ENCODE measurements at regions not wholly inside any gene's neighbourhood (a gene's known extent, or its start where the extent isn't known, plus 50 kb on each side); places are given as distances from the start of the nearest gene placed in this dataset.

DNA sequence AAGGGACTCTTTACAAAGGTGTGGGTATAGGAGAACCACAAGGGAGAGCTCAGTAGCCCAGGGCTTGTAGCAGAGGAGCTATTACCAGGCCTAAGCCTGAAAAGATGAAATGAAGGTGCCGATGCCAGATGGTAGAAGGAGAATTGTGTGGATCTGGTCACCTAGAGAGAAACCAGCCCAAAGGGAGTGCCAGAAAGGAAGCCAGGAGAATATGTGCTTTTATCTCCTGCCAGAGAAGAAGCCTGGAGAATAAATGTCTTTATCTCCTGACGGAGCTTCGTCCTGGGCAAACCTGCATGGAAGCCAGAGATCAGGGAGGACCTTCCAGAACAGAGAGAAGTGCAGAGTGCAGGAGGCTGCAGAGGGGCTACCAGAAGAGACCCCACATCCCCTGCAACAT, 142.6 kb downstream of the MED10 start:
- DNase-seq, result no peak

DNA sequence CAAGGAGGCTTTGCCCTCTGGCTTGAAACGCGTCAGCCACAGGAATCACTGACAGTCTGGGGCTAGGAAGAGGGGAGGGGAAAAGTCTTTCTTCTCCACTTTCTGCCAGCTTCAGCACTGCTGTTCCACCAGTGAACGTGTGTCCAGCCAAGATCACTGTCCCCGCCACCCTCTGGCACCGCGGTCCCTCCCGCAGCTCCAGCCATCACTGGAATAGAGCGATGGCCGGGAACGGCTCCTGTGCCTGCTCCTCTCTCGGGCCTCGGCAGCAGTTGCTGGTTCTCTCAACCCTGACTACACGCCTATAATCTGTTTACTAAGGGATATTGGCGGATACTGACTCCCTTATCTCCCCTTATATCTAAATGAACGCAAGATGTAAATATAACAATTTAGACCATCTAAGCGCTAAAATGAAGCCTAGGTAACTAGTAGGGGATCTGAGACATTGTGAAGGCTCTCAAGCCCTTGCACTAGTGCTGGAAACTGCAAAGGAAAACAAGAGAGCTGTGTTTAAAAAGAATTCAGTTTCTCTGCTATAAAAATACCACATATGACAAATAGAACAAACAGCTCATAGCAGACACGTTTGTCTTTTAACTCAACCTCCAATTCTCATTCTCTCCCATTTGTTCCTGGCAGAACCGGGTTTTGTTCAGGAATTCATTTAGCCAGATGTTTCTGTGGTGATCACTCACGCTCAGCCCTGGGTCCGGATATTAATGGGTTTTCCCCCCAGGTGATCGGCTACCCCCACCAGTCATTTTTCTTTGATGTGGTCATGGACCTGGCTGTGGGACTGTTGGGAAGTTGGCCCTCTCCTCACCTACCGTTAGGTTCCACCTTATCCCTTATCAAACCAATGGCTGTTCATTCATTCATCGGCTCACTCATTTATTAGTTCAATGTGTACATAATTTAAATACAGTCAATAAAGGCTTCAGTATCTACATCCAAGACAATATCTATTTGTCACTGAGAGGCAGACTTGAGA, 149.8 kb downstream of the MED10 start:
- peak; percentile 20 for DNase-seq

DNA sequence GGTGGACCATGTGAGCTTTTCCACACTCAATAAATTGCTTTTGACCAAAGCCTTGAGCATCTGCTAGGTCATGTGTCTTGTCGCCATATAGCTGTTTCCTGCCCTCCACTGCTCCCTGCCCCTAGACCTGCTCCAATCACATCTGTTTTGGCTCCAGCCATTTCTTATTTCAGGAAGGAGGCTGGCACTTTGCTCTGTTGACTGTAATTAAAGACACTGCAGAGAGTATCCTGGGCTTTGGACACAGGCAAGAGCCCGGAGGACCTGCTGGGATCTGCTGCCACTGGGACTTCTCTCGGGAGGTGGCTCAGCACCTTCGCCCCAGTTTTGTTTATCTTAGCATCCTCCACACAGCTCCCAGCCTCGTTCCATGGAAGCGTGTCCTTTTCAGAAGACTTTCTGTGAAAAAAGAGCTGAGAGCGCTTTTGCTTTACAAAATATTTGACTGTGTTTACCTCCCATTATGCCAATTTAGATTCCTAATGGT, 153.2 kb downstream of the MED10 start:
- DNase-seq, result no peak

DNA sequence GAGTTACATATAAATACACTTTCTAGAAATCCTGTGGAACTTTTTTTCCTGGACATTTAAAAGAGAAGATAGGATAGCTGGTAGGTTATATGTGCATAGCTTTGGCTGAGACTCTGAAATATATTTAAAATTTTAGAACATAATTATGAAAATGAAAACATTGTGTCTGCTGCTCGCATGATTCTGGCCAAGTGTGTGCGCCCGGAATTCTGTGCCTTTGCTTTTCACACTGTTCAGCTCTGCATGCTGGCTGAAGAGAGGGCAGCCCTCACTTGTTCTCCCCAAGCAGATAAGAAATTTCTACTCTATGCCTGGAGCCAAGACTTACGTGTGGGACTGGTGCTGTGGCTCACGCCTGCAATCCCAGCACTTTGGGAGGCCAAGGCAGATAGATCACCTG, 153.9 kb downstream of the MED10 start:
- no peak for DNase-seq

DNA sequence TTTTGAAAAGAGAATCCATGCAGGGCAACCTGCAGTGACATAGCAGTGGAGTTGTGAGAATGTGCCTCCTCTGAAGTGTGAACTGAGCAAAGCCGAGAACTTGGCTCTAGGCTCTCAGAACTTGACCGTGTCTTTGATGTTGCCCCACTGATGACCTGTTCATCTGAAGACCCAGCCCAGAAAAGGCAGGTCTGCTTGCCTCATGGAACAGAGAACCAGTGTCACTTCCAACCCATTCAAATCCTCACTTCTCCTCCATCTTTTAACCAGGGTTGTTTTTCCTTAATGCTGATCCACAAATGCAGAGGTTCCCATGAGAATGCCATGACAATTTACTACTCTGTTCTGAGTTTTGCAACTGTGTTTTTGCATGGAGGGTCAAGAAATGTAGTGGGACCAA, 155.4 kb downstream of the MED10 start:
- DNase-seq, result no peak

DNA sequence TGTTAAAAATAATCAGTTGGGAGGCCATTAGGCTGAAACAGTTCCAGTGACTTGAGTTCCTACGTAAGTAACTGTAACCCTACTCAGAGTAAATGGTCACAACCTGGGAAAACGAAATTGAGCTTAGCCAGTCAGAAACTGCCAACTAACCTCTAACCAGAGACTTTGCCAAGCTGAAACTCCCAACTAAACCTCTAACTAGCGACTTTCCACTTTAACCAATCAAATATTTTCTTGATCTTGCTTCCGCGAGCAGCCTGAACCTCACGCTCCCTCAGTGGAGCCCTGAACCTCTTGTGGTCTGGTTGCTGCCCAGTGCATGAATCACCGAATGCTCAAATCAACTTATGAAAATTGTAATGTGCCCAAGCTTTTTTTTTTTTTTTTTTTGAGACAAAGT, 156.2 kb downstream of the MED10 start:
- no peak for DNase-seq

DNA sequence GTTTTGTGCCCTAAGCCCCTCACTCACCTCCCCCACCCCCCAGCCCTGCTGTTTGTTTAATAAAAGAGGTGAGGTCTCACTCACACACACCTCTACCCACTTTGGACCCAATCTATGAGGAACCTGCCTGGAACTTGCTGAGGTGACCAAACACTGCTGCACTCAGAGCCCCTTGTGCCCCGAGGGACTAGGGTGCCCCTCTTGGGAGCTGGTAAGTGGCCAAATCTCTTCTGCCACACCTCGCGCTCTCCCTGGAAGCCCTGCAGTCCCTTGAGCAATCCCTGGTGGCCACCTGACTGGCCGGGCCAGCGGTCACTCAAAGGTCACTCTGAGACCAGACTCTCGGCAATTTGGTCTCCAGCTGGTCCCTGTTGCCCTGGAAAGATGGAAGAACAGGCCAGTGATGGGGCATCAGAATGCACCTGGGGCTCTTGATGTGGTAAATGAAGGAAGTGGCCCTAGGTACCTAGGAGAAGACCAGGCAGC, 157.2 kb downstream of the MED10 start:
- no peak for DNase-seq

DNA sequence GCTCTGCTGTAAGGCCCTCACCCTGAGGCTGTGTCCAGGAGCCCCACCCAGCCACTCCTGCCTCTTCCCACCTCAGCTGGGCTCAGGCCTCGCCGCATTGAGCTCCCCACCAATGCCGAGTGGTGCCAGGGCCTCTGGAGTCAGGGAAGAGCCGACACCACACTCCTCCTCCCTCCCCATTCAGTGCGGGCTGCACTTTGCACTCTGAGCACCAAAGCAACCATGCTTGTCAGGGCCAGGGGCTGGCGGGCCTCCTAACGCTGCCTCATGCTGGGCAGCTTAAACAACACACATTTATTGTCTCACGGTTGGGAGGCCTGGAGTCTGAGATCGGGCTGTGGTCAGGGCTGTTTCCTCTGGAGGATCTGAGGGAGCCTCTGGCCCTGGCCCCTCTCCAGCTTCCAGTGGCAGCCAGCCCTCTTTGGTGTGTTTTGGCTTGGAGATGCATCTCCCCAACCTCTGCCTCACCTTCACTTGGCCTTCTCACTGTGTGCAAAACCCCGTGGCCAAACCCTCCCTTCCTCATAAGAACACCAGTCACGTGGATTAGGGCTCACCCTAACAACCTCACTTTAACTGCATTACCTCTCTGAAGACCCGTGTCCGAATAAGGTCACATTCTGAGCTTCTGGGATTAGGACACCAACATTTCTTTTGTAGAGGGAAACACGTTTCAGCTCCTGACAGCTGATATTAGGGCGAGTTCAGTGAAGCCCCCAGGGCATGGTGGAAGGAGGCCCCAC, 157.8 kb downstream of the MED10 start:
- DNase-seq, result no peak

DNA sequence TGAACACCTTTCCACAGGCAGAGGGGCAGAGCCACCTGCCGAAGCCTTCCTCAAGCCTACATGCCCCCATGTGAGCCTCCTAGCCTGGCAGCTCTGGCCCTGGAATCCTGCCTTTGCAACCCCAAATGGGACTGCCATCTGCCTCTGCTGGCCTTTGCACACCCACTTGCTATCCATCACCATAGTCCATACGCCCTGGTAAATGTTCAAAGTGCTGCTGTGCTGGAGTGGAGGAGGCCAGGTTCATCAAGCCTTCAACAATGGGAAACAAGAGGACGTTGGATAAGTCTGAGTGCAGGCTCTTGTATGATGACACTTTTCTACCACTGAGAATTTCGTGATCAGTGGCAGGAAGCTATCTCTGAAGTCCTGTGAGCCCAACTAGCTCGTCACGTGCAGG, 159.8 kb downstream of the MED10 start:
- DNase-seq, result no peak

DNA sequence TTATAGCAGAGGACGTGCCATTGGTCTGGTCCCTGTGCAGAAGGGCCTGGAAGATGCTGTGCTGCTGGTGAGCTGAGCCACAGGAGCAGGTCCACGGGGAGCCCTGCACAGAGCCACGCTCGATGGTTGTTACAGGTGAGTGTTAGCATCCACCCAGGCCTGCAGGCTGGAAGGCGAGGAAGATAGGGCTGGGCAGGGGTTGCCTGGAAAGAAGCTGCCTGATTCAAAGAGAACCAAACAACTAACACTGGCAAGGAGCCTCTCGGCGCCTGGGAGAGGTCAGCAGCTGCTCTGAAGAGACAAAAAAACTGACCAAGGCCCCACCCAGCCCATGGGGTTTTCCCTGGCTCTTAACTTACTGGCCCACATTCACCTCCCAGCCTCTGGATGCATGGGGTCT, 160.2 kb downstream of the MED10 start:
- DNase-seq, result no peak

DNA sequence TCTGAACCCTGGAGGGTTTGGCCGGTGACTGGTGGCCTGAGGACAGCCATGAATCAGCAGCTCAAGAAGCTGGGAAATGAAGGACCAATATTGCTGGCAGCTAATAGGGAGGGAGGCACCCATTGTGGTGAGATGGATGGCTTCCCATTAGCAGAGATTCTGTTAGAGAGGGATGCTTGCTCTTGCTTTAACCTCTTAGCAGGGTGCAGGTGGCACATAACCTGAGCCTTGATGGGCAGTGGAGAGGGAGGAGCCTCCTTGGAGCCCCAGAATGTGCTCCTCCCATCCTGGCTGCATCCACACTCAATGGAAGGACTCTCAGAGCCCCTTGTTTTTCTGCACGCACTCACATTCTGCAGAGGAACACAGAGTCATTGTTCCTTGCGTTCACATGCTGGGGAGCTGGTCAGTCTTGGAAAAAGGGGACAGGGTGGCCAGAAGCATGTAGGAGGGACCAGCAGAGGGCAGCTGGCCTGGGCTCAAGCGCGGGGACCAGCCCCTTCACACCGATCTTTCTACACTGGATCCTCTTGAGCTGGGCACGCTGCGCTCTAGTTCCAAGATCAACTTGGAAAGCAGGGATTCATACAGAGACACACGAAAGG, 161.8 kb downstream of the MED10 start:
- no peak for DNase-seq

DNA sequence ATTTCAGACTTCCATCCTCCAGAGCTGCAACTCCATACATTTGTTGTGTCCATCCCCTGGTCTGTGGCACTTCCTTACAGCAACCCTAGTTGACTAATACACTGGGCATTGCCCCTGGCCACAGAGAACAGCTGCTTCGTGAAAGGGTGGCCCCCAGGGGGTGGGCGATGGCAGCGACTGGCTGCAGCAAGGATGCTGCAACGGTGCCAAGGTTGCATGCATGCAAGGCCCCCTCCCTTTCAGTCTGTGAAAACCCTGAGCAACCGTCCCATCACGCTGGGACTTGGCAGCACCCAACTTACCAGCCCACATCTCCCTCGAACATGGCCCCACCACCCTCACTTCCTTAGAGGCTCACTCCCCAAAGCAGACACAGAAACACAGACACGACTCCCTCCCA, 162.5 kb downstream of the MED10 start:
- DNase-seq, result no peak

DNA sequence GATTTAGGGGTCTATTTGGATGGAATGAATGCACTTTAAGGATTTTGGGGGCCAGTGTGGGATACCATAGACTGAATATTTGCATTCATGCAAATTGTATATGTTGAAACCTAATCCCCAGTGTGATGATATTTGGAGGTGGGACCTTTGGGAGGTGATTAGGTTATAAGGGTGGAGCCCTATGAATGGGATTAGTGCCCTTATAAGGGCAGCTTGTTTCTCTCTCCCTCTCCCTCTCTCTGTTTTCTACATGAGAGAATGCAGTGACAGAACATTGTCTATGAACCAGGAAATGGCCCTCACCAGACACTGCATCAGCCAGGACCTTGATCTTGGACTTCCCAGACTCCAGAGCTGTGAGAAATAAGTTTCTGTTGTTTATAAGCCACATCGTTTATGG, 166.1 kb downstream of the MED10 start:
- DNase-seq, result no peak

DNA sequence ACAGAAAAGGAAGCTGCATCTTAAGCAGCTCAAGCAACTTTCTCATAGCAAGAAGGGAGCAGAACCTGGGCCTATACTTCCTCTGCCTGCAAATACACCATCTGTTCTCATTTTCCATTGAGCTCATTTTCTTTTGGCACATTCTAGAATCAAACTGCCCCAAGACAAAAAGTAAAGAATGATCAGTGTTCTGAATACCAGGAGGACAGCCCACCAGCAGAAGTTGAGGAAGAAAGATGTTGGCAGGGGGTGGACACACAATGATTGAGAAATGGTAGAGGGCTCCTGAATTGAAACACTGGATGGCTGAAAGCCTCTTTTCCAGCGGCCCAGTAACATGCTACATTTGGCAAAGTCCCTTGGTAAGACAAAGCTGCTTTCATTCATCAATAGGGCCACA, 171.8 kb downstream of the MED10 start:
- no peak for DNase-seq

DNA sequence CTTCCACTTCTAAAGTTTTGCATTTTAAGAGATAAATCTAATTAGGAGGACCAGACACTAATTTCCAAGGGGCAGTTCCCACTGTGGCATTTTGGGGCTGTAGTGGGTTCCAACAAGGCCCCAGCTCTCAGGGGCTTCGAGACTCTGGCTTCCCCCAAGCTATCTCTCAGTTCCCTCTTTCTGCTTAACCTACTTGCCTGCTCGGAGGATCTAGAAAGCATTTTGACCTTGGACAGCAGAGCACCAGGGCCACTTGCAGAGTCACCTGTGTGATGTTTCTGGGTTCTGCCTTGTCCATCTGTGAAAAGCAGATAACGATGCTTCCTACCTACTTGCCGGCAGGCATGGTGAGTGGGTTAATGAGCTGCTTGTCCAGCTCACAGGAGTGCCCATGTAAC, 175.4 kb downstream of the MED10 start:
- DNase-seq, result no peak

DNA sequence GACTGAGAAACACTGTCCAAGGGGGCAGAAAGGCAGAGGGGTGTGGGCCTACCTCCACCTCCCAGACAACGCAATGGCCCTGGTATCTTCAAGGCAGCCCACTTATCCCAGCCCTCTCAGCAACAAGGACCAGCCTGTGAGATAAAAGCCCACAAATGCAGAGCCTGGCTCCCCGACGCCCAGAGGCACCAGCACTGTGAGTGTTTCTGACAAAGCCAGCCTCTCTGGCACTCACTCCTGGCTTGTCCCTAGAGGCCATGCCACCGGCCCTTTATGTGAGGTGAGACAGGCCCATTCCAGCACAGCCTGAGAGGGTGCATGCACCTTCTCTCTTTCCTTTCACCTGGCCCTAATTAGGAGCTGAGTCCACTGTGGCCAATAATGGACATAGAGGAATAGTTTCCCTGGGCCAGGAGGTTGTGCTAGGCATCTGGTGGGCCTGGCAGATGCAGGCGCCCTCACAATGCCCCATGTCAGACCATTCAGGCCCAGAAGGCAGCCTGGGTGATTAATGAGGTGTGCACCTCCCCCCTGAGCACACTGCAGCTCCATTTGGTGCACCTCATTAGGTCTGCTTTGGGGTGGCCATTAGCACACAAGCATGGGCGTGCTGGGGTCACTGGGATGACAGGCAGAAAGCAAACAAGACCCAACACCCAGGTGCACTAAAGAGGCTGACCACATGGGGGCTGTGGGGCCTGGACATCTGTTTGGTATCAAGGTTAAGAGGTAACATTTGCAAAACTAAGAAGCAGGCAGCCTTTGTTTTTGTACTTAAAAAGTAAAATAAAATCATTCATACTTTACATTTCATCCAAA, 176.0 kb downstream of the MED10 start:
- no peak for DNase-seq

DNA sequence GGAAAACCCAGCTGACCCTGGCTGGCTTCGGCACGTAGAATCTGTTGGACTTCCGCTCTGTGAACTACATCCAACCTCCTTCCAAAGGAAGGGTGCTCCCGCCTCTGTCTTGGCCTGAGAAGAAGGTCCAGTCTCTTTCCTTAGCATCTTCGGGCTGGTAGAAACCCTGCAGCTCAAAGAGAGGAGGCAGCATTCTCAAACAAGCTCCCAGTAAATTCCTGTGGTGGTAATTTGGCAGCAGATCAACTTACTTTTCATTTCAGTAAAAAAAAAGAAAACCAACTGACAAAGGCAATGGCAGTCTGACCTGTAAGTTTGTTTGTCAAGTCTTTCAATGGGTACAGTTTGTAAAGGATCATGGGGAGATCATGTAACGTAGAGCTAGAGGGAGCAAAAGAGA, 176.7 kb downstream of the MED10 start:
- peak; percentile 12 for DNase-seq

DNA sequence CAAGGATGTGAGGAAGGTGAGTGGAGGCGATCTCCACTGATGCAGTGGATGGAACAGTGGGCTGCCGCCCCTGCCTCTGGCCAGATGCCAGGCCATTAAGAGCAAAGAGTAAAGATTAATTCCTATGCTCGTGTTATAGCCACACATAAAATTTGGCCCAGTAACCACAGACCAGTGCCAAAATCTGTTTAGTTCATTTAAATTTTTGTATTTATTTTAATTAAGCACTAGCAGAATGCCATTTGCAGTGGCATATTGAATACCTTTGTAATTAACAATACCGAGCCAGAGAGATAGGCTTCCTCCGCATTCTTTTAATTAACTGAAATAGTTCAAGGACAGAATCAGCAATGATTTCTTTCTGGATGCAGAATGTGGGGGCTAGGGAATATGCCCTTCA, 179.8 kb downstream of the MED10 start:
- no peak for DNase-seq

DNA sequence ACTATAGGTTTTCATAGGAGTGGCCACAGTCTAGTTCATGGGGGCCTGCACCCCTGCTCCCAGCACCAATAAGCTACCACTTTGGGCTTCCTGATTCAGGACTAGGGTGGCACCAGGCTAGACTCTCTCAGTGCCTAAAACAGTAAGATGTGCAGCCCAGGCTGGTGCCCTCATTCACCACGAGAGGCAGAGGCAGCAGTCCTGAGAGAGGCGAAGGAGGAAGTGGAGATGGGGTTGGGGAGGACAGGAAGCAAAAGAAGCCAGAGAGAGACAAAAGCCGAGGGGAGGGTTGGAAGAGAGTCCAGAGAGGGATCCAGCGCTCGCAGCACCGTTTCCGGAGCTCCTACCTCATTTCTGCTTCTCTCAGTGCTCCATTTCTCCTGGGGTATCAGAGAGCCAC, 180.9 kb downstream of the MED10 start:
- DNase-seq, result no peak

DNA sequence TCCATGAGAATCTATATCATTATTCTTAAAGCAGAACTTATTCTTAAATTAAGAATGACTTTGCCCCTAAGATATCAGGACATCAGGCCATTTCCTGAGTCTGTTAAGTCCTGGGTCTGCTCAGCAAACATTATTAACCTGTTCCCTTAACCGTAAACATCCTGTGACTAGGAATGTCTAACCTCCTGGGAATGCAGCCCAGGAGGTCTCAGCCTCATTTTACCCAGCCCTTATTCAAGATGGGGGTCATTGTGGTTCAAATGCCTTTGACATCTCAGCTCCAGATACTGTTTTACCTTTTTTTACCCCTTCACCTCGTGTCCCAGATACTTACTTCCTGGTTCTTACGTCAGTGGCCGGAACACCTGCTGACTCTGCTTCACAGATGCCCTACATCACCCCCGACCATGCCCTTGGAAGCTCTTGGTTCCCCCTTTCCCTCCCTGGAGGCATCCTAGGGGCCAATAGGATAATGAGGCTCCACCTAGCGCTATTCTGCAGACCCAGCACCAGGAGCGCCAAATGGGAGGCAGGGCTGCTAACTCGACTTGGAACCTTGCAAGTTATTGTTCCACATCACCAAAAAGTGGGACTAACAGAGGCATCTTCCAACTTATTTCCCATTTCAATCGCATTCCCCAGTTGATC, 182.5 kb downstream of the MED10 start:
- DNase-seq, result no peak

DNA sequence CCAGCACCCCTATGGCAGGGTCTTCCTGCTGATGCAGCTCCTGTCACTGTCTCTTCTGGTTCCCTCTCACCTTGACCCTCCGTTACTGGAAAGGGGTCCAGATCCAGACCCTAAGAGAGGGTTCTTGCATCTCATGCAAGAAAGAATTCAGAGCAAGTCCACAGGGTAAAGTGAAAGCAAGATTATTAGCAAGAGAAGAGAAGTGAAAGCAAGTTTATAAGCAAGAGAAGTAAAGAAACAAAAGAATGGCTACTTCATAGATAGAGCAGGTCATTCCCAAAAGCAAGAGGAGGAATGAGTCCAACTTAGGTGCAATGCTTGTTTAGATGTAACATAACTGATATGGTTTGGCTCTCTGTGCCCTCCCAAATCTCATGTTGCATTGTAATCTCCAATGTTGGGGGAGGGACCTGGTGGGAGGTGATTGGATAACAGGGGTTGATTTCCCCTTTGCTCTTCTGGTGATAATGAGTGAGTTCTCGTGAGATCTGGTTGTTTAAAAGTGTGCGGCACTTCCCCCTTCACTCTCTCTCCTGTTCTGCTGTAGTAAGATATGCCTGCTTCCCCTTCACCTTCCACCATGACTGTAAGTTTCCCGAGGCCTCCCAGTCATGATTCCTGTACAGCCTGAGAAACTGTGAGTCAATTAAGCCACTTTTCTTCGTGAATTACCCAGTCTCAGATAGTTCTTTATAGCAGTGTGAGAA, 183.3 kb downstream of the MED10 start:
- no peak for DNase-seq
